GM21619 (cell line): ENCODE measurements at regions not wholly inside any gene's neighbourhood (a gene's known extent, or its start where the extent isn't known, plus 50 kb on each side); places are given as distances from the start of the nearest gene placed in this dataset.
"Not testable (repeated sequence)": the region's sequence is repeated elsewhere in the genome, so short reads cannot be mapped to it uniquely, and the experiment has no call there.

Experiments used
- ATAC-seq: cut with Tn5 transposase; IDR thresholded peaks from one replicate; pipeline ENCODE4 v1.9.1; 2021; ENCODE audit not compliant: unreplicated experiment

GRCh38 chrX:131595120-131595519, 51.2 kb downstream of the OR13H1 start:
- no peak for ATAC-seq

DNA sequence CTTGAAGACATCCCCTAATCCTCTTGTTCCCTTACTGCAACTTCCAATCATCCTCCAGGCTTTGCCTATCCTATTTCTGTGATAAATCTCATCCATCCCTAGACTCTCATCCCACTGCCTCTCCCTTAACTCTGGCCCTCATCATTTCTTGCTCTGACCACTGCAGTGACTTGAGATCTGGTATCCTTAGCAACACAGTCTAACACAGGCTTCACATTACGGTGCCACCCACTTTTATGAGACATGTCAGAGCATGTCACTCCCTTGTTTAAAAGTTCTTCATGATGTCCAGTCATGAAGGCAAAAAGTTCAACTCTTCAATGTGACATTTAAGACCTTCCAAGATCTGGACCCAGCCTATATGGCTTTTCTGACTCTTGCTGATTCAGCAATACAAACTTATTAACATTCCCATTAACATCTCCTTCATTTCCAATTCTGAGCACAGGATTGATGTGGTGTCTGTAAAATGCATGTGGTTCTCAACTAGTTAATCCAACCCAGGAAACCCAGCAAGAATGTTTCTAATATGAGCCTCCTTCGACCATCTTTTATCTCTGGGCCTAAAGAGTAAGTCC, 64.0 kb downstream of the OR13H1 start:
- ATAC-seq, result no peak

- ATAC-seq, result no peak
These were observed 65.6 kb downstream of the OR13H1 start for GRCh38 chrX:131609480-131609879.

DNA sequence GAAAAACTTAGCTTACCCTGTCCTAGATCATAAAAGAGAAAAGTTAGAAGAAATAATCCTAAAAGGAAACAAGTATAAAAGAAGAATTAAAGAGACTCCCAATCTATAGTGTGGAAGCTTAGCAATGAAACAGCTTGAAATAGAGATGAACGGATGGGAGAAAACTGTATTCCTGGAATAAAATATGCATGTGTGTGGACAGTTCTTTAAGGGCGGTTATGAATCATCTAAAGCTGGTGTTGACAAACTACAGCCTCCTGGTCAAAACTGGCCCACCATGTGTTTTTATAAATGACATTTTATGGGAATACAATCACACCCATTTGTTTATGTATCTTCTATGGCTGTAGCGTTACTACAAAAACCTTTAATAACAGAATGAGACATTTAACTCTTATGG, 69.4 kb downstream of the OR13H1 start:
- ATAC-seq, result no peak

- no peak for ATAC-seq
These were observed 70.4 kb downstream of the OR13H1 start for GRCh38 chrX:131614241-131614640.

DNA sequence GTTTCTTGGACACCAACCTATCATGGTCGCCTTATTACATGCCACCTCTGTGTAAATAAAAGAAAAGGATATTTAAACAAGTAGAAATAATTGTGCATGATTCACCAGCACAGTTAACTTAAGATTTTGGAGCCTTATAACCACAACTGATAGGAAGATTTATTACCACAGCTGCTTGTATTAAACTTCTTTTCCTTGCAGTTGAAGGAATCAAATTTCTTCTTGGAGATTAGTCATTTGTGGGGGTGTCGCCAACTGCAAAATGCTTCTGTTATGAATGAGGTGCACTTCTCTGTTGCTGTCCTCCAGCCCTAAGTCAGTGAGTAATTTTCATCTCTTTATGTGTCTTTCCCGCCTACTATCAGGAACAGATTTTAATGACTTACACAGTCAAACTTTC, 73.3 kb downstream of the OR13H1 start:
- ATAC-seq, result no peak

- no peak for ATAC-seq
These were observed 77.8 kb downstream of the OR13H1 start for GRCh38 chrX:131621650-131622049.

DNA sequence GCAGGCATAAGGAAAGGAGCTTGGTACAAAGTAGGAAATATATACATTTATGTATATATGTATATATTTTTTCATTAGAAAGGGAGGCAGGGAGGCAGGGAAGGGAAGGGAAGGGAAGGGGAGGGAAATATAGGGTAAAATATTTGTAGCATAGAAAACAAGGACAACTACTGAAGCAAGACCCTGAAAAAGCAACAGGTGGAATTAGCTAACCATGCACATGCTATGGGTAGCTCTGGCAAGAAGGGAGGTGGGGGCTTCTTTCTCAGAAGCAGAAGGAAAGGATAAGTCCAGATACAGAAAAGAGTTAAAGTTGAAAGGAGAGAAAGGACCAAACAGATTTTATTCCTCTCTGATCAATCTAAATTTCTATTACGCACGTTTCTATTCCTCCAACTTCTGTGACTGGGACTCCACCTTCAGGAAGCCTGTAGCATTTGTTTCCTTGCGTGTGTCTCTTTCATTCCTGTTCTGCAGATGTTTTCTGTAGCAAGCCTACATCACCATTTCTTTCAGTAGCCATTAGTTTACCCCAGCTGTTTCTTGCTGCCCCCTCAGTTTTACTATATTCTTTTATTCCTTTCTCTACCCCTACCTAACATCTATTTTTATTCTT, 82.9 kb downstream of the OR13H1 start:
- ATAC-seq, result no peak

GRCh38 chrX:131630534-131630933, 86.7 kb downstream of the OR13H1 start:
- ATAC-seq, result no peak

GRCh38 chrX:131633285-131633917, 89.5 kb downstream of the OR13H1 start:
- no peak for ATAC-seq

DNA sequence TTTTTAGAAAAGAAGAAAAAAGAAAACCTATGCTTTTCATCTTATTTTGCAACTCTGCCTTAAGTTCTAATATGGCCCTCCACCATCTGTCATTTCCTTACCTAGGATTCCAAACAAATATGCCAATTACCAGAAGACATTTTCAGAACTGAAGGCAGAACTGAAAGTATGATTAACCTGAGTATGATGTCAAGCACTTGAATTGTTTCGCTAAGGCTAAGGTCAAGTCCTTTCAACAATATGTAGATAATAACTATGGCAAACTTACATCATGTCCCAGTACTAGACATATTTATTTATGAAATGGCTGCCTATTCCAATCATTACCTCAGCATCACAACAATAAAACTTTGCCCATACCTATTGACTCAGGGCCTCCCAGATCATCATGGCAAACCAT, 91.0 kb downstream of the OR13H1 start:
- no peak for ATAC-seq

DNA sequence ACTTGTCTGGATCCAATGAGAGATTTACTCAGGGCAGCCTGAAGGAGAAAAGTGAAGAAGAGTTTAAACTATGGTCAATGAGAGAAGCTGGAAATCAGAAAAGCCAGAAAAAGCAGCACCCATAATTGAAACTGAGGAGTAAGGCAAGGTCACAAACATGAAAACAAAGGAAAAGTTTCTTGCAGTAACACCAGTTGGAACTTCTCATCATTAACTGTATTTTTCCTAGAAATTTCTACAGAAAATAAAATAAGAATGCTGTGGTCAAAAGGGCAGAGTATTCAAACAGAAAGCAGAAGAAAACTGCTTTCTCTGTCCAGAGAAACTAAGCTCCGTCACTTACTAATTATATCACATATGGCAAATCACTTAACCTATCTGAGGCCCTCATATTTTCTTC, 102.2 kb downstream of the OR13H1 start:
- no peak for ATAC-seq

DNA sequence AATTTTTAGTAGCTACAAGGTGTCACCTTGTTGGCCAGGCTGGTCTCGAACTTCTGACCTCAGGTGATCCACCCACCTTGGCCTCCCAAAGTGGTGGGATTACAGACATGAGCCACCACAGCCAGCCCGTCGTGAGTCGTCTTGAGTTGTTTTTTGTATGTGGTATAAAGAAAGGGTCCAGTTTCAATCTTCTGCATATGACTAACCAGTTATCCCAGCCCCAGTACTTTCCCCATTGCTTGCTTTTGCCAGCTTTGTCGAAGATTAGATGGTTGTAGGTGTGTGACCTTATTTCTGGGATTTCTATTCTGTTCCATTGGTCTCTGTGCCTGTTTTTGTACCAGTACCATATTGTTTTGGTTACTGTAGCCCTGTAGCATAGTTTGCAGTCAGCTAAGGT, 105.9 kb downstream of the OR13H1 start:
- no peak for ATAC-seq

GRCh38 chrX:131650637-131651410, 107.0 kb downstream of the OR13H1 start:
- no peak for ATAC-seq

- ATAC-seq, result not testable (repeated sequence)
These were observed 119.9 kb downstream of the OR13H1 start for GRCh38 chrX:131663726-131664125.

DNA sequence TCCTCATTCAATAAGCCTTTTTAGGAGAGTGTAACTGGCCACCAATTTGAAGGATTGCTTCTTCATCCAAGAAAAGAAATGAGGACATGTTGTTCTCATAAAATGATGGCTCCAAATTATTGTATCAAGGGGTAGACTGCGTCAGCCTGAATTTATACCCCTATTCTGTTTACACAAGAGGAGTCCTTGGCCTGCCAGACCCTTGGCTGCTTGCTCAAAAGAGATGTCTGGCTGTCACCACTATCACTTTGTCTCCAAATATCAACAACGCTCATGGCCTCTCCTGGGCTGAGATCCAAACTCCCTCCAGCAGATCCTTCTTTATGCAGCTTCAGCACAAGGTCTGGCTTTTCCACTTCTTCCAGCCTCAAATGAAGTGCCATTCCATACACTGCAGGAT, 127.9 kb downstream of the OR13H1 start:
- ATAC-seq, result no peak

DNA sequence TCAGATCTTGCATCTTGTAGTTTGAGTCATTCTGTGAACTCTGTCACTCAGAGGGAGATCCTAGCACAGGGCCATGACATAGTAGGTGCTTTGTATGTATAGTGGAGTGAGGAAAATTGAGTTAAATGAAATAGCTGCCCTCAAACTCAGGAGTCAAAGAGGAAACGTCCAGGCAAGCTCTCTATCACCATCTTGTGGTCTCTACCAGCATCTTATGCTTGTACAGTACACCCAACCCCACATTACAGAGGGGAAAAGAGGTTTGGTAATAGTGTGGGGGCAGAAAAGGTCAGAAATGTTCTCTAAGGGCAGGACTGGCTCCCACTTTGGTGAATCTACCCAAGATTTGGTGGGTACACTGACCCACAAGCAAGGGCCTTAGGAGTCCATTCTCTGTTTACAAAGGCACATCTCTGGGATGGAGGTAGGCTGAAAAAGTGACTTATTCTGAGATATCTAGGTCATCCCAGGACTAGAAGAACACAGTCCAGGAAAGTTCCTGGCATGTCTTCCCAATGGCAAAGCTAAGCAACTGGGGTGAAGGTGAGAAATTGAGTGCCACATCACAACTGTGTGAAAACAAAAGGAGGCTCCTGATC, 131.8 kb downstream of the OR13H1 start:
- no peak for ATAC-seq

GRCh38 chrX:131677655-131678628, 134.1 kb downstream of the OR13H1 start:
- ATAC-seq, result peak; percentile 80

DNA sequence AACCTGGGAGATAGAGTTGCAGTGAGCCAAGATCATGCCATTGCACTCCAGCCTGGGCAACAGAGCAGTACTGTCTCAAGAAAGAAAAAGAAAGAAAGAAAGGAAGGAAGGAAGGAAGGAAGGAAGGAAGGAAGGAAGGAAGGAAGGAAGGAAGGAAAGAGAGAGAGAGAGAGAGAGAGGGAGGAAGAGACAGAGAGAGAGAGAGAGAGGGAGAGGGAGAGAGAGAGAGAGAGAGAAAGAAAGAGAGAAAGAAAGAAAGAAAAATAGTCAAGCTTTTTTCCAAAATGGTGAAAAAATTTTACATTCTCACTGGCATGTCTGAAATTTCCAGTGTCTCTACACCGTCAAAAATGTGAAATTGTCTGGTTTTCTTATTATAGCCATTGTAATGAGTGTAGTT, 138.9 kb downstream of the OR13H1 start:
- ATAC-seq, result not testable (repeated sequence)

GRCh38 chrX:131693359-131693758, 149.5 kb downstream of the OR13H1 start:
- no peak for ATAC-seq
